ENCODE measurements at regions not wholly inside any gene's neighbourhood (a gene's known extent, or its start where the extent isn't known, plus 50 kb on each side); places are given as distances from the start of the nearest gene placed in this dataset.

GRCh38 chr15:88395241-88395640 lies 71.9 kb downstream of the MRPL46 start:
- TF ChIP-seq CTCF (IDR thresholded peaks at IDR 0.05; ENCODE audit: low read length) (no peak), EZH2 (optimal IDR thresholded peaks at IDR 0.05; ENCODE audit: low read depth, low read length) (no peak)
